ENCODE measurements at regions not wholly inside any gene's neighbourhood (a gene's known extent, or its start where the extent isn't known, plus 50 kb on each side); places are given as distances from the start of the nearest gene placed in this dataset.
"Not testable (repeated sequence)": the region's sequence is repeated elsewhere in the genome, so short reads cannot be mapped to it uniquely, and the experiment has no call there.

- DNase-seq: peak in 1 of 2 donors; percentile 68
These were observed 55.1 kb downstream of the CYCS start for GRCh38 chr7:25069900-25070443.

- no peak for DNase-seq
These were observed 56.4 kb downstream of the CYCS start for GRCh38 chr7:25068502-25069213.

- no peak for DNase-seq
These were observed 57.1 kb downstream of the CYCS start for GRCh38 chr7:25067726-25068501.

DNA sequence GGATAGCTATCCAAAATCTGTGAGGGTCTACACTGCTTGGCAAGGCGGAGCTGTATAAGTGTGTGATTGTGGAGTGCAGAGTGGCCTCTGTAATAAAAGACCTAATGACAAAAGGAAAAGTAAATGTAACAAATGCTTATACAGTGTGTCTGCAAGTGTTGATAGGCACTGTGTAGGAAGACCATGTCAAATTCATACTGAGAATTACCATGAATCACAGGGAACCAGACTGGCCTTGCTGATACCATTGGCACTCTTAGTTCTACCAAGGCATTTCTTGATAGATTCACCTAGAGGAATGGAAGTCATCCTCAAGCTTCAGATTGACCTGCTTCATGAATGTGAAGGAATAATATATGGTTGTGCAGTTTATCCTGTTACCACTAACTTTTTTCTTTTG is 58.8 kb downstream of the CYCS start:
- no peak for DNase-seq

- DNase-seq: no peak
These were observed 62.7 kb downstream of the CYCS start for GRCh38 chr7:25062380-25062779.

DNA sequence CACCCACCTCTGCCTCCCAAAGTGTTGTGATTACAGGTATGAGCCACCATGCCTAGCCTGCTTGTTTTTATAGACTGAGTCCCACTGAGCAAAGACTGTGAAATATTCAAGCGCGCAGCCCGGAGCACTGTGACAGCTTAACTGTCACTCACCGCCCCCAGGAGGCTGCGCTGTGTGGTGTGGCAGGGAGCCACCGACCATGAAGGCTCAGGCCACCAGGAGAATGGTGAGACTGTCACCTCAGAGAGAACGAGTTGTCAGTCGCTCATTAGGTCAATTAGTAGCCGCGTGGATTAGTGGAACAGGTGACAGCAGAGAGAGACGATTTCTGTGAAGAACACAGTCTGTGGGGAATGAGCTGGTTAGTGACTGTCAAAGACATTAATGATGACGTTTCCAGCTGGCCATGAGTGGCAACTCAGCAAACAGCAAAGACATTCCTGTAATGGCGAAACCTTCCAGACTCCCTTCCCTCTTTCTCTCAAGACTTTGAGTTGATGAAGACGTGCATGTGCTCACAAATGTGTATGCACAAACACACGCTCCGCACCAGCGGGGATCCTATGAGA is 64.5 kb downstream of the CYCS start:
- no peak for DNase-seq

- DNase-seq: no peak
These were observed 65.5 kb downstream of the CYCS start for GRCh38 chr7:25059576-25059975.

GRCh38 chr7:25056368-25056767 is 68.7 kb downstream of the CYCS start:
- no peak for DNase-seq

- no peak for DNase-seq
These were observed 69.4 kb downstream of the CYCS start for GRCh38 chr7:25055520-25056220.

DNA sequence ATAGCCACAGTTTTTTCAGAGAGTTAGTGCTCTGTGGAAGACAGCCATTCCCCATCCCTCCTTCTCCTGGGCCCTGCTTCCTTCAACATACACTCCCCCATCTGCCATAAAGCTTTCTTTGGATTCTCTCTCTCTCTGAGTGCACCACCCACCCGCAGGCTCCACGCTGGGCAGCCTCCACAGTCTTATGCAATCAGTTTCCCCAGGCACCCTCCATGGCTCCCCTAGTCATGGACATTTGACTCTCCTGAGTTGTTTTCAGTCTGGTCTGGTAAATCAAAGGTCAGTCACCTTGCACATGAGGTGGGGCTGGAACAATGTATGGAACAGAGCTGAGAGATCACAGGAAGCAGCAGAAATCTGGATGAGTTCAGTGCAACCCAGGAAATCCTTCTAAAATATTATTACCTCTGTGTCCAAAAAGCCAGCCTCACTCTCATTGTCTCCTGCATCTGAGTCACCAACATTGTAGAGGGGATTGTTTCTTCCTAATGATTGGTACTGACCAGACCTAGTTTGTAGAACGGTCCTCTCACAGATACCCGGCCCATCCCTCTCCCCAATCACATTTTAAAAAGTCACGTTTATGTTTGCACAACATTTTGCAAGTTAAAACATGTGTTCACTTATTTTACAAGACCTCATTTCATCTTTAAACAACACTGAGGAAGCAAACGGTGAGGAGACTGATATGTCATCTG is 70.1 kb downstream of the CYCS start:
- no peak for DNase-seq

DNA sequence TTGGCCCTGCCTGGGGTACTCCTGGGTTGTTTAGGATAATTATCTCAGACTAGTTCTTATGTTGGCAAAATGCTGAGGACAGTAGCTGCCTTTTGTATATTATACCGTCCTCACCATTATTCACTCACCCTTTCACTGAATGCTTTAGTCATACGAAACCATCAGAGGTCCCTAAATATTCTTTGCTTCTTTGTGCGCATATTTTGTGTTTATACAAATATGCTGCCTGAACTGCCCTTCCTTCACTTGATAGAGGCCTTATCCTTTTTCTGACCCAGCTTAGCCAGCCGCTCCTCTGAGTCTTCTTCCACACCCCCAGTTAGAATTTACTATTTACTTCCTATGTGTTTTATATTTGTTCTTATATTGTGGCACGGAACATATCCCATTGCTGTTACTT is 70.2 kb upstream of the OSBPL3 start:
- DNase-seq: no peak

GRCh38 chr7:25048444-25048834 is 68.5 kb upstream of the OSBPL3 start:
- DNase-seq: no peak

DNA sequence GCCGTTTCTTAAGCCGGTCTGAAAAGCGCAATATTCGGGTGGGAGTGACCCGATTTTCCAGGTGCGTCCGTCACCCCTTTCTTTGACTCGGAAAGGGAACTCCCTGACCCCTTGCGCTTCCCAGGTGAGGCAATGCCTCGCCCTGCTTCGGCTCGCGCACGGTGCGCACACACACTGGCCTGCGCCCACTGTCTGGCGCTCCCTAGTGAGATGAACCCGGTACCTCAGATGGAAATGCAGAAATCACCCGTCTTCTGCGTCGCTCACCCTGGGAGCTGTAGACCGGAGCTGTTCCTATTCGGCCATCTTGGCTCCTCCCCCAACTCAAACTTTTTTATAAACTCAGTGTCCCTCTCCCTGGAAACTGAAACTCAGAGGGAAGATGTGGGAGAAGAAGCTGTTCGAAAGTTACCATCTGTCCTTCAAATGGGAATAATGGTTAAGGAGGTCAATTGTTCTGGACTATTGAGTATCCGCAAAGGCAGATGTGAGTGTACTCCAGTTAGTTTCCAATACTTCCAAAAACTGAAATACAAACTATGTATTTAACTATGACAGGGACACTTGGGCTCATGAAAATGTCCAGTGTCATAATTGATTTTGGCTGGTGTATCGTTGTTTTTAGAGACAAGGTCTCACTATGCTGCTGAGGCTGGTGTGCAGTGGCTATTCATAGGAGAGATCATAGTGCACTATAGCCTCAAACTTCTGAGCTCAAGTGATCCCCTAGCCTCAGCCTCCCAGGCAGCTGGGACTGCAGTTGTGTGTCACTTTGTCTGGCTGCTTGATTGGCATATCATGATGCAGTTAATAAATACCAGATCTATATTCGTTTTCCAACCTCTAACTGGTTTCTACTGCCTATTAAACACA is 67.8 kb upstream of the OSBPL3 start:
- DNase-seq: not testable (repeated sequence)

DNA sequence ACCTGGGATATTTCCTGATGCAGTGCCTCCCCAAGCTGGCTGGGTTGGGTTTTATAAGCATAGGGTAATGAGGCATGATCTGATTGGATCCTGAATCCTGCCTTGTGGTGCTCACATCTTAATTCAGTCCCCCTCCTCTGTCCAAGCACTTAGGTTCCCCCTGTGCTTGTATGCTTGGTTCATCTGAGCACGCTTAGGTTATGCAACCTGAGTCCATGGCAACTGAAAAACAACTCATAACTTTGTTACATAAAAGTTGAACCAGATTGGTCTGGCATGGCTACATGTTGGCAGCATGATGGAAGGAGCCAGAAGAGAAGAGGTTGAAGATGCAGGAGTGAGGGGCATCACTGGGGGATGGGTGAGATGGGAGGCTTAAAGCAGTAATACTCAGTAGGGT is 57.3 kb upstream of the OSBPL3 start:
- DNase-seq: no peak

DNA sequence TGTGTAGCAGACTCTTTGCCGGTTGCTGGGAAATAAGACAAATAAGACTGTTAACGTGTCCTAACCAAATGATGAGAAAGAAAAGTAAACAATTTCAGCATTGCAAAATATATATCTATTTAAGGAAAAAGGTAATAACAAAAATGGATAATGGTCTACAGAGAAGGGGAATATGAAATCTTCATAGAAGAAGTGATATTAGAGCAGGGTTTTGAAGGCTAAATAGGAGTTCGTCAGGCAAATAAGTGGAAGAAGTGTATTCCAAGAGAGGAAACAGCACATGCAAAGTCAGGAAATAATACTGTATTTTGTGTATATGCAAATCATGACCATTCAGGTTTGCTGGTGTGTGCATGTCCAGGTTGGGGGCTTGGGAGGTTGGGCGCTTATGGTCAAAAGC is 55.3 kb upstream of the OSBPL3 start:
- DNase-seq: no peak

DNA sequence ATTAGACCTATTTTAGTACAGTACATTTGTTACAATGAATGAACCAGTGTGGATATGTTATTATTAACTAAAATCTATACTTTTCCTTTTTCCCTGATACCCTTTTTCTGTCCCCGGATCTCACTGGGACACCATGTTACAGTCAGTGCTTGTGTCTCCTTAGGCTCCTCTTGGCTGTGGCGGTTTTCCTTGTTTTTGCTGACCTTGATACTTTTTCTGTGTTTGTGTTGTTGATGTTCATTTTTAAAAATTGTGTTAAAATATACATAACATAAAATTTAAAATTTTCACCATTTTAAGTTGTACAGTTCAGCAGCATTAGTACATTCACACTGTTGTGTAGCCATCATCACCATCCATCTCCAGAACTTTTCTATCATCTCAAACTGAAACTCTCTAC is 54.2 kb upstream of the OSBPL3 start:
- DNase-seq: no peak

- DNase-seq: no peak
These were observed 53.1 kb upstream of the OSBPL3 start for GRCh38 chr7:25032774-25033743.

DNA sequence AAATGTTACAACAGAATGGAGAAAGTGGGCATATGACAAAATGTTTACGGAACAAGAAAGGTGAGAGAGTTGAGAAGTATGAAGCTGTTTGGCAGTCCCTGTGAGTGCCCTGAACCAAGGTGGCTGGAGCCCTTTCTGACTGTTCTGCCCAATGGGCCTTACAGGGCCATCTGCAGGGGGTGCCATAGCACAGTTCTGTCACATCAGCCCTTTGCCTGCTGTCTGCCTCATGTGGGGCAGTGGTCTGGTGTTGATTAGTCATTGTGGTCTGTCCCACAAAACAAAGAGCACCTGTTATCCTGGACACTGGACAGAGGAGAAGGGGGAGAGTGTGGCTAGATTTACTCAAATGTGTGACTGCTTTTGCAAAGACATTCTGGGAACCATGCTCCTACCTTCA is 51.5 kb upstream of the OSBPL3 start:
- DNase-seq: no peak

DNA sequence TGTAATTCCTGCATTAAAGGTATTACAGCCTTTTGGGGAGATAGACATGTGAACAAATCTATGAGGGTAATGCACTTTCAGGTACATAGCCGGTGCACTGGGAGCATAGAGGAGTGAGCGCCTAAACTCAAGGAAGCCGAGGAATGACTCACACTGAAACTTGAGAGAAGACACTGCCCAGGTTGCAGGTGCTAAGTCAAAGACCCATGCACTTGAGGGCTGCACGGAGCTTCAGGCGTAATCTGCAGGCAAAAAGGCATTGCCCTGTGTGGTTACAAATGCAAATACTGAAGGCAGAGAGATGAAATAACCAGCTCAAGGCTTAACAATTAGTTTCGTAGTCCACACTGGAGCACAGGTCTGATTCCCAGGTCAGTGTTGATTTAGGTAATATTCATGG is 51.0 kb upstream of the OSBPL3 start:
- DNase-seq: no peak
